Activated CD4-positive, alpha-beta memory T cell treated with anti-CD3 and anti-CD28 coated beads for 36 hours (primary cell): ENCODE measurements at regions not wholly inside any gene's neighbourhood (a gene's known extent, or its start where the extent isn't known, plus 50 kb on each side); places are given as distances from the start of the nearest gene placed in this dataset.

Experiments
- CTCF ChIA-PET: fragments of 350-600 bp; sonication (Branson Sonifier 250); formaldehyde crosslinking; loops from one replicate; lab custom pipeline; 2021; ENCODE audit warnings: antibody characterized with exemption, inconsistent platforms; lab: Charles Lee
- POLR2A ChIA-PET: fragments of 350-600 bp; sonication (Branson Sonifier 250); formaldehyde crosslinking; loops from one replicate; lab custom pipeline; 2021; ENCODE audit warnings: antibody characterized with exemption; lab: Charles Lee
- DNase-seq: peaks from one replicate; pipeline ENCODE4 v3.0.0-alpha.2; 2020
- H3K27ac Mint-ChIP-seq: one replicate; pipeline ENCODE4 v1.8.0; 2021; ENCODE audit warnings: mixed read lengths
- H3K27me3 Mint-ChIP-seq: one replicate; pipeline ENCODE4 v1.8.0; 2021; ENCODE audit warnings: mixed read lengths
- H3K36me3 Mint-ChIP-seq: one replicate; pipeline ENCODE4 v1.8.0; 2021; ENCODE audit warnings: mixed read lengths
- H3K4me1 Mint-ChIP-seq: one replicate; pipeline ENCODE4 v1.8.0; 2021; ENCODE audit warnings: low read depth, mixed read lengths
- H3K4me3 Mint-ChIP-seq: one replicate; pipeline ENCODE4 v1.8.0; 2021; ENCODE audit warnings: mild to moderate bottlenecking, mixed read lengths
- H3K9me3 Mint-ChIP-seq: one replicate; pipeline ENCODE4 v1.8.0; 2021; ENCODE audit warnings: mixed read lengths
- intact Hi-C: fragments of 100-400 bp; cut with micrococcal nuclease; formaldehyde crosslinking; loops from one replicate; pipeline ENCODE4 v1.15.1; 2023

- ChIA-PET CTCF (no interaction called here), POLR2A (no interaction called here)
- H3K9me3 Mint-ChIP-seq, result no peaks in the 10 kb centered on the region
- no peak for DNase-seq
- no peaks in the 10 kb centered on the region for H3K4me1 Mint-ChIP-seq
- intact Hi-C loops, result no loop called here
- no peaks in the 10 kb centered on the region for H3K36me3 Mint-ChIP-seq
- H3K4me3 Mint-ChIP-seq, result no peak overlapping the region
- no peaks in the 10 kb centered on the region for H3K27me3 Mint-ChIP-seq
- no peak overlapping the region for H3K27ac Mint-ChIP-seq
Measured at GRCh38 chr12:118625050-118625675, 248.8 kb downstream of the SUDS3 start.

GRCh38 chr12:118633071-118633470 is 256.7 kb downstream of the SUDS3 start:
- intact Hi-C loops, result no loop called here
- Mint-ChIP-seq H3K36me3 (no peaks in the 10 kb centered on the region), H3K9me3 (no peaks in the 10 kb centered on the region), H3K4me1 (no peaks in the 10 kb centered on the region), H3K4me3 (no peak overlapping the region), H3K27ac (no peak overlapping the region), H3K27me3 (no peaks in the 10 kb centered on the region)
- DNase-seq, result no peak
- ChIA-PET CTCF (no interaction called here), POLR2A (no interaction called here)

GRCh38 chr12:118635276-118635675 is 258.9 kb downstream of the SUDS3 start:
- no peak for DNase-seq
- Mint-ChIP-seq H3K4me1 (no peaks in the 10 kb centered on the region), H3K9me3 (no peaks in the 10 kb centered on the region), H3K27me3 (peaks cover 2% of the 10 kb centered on the region), H3K4me3 (no peak overlapping the region), H3K27ac (no peak overlapping the region), H3K36me3 (no peaks in the 10 kb centered on the region)
- intact Hi-C loops, result no loop called here
- CTCF ChIA-PET, result no interaction called here
- POLR2A ChIA-PET, result no interaction called here

- intact Hi-C loops, result no loop called here
- POLR2A ChIA-PET, result no interaction called here
Measured at GRCh38 chr12:118637767-118638370, 261.5 kb downstream of the SUDS3 start.

GRCh38 chr12:118641249-118641648 is 264.9 kb downstream of the SUDS3 start:
- no peak for DNase-seq
- Mint-ChIP-seq H3K4me1 (no peaks in the 10 kb centered on the region), H3K9me3 (no peaks in the 10 kb centered on the region), H3K4me3 (no peak overlapping the region), H3K27ac (no peak overlapping the region), H3K27me3 (peaks cover 2% of the 10 kb centered on the region), H3K36me3 (no peaks in the 10 kb centered on the region)
- POLR2A ChIA-PET, result no interaction called here
- CTCF ChIA-PET, result no interaction called here
- intact Hi-C loops, result no loop called here

More at GRCh38 chr12:118637767-118638370, 261.5 kb downstream of the SUDS3 start:
- H3K27ac Mint-ChIP-seq, result no peak overlapping the region
- H3K4me1 Mint-ChIP-seq, result no peaks in the 10 kb centered on the region
- CTCF ChIA-PET, result no interaction called here
- H3K27me3 Mint-ChIP-seq, result peaks cover 2% of the 10 kb centered on the region
- DNase-seq, result no peak
- H3K9me3 Mint-ChIP-seq, result no peaks in the 10 kb centered on the region
- no peak overlapping the region for H3K4me3 Mint-ChIP-seq
- H3K36me3 Mint-ChIP-seq, result no peaks in the 10 kb centered on the region

- DNase-seq, result peak; percentile 14
Measured at GRCh38 chr12:118645219-118645618, 268.9 kb downstream of the SUDS3 start.

GRCh38 chr12:118649765-118650585 is 273.6 kb downstream of the SUDS3 start:
- no peak overlapping the region for H3K4me3 Mint-ChIP-seq
- no peaks in the 10 kb centered on the region for H3K4me1 Mint-ChIP-seq
- no peaks in the 10 kb centered on the region for H3K36me3 Mint-ChIP-seq
- H3K27ac Mint-ChIP-seq, result no peak overlapping the region
- peaks cover 3% of the 10 kb centered on the region for H3K9me3 Mint-ChIP-seq
- ChIA-PET CTCF (no interaction called here), POLR2A (interaction anchor here (1.0 kb wide), 1 partner anchor 28 kb away, joined by 3 read pairs; no protein-coding TSS in a partner anchor)
- intact Hi-C loops, result no loop called here
- H3K27me3 Mint-ChIP-seq, result no peaks in the 10 kb centered on the region
- DNase-seq, result no peak

More at GRCh38 chr12:118645219-118645618, 268.9 kb downstream of the SUDS3 start:
- no peak overlapping the region for H3K4me3 Mint-ChIP-seq
- ChIA-PET CTCF (no interaction called here), POLR2A (no interaction called here)
- no peaks in the 10 kb centered on the region for H3K36me3 Mint-ChIP-seq
- H3K9me3 Mint-ChIP-seq, result no peaks in the 10 kb centered on the region
- no peaks in the 10 kb centered on the region for H3K27me3 Mint-ChIP-seq
- H3K27ac Mint-ChIP-seq, result no peak overlapping the region
- H3K4me1 Mint-ChIP-seq, result no peaks in the 10 kb centered on the region
- intact Hi-C loops, result no loop called here

- ChIA-PET POLR2A (interaction anchor here (1.0 kb wide), 1 partner anchor 28 kb away, joined by 3 read pairs; no protein-coding TSS in a partner anchor), CTCF (no interaction called here)
- no peaks in the 10 kb centered on the region for H3K27me3 Mint-ChIP-seq
- intact Hi-C loops, result no loop called here
- H3K4me1 Mint-ChIP-seq, result no peaks in the 10 kb centered on the region
- peaks cover 3% of the 10 kb centered on the region for H3K9me3 Mint-ChIP-seq
- no peak for DNase-seq
- no peak overlapping the region for H3K27ac Mint-ChIP-seq
- H3K36me3 Mint-ChIP-seq, result no peaks in the 10 kb centered on the region
- H3K4me3 Mint-ChIP-seq, result no peak overlapping the region
Measured at GRCh38 chr12:118650586-118650960, 274.2 kb downstream of the SUDS3 start.

GRCh38 chr12:118651487-118651886 is 275.1 kb downstream of the SUDS3 start:
- Mint-ChIP-seq H3K27ac (no peak overlapping the region), H3K9me3 (peaks cover 3% of the 10 kb centered on the region), H3K4me1 (no peaks in the 10 kb centered on the region), H3K4me3 (no peak overlapping the region), H3K36me3 (no peaks in the 10 kb centered on the region), H3K27me3 (no peaks in the 10 kb centered on the region)
- DNase-seq, result no peak
- ChIA-PET POLR2A (no interaction called here), CTCF (no interaction called here)
- intact Hi-C loops, result no loop called here

- Mint-ChIP-seq H3K9me3 (peaks cover 5% of the 10 kb centered on the region), H3K27ac (no peak overlapping the region), H3K36me3 (no peaks in the 10 kb centered on the region), H3K4me3 (no peak overlapping the region), H3K4me1 (no peaks in the 10 kb centered on the region), H3K27me3 (no peaks in the 10 kb centered on the region)
- ChIA-PET CTCF (no interaction called here), POLR2A (no interaction called here)
- DNase-seq, result no peak
- intact Hi-C loops, result no loop called here
Measured at GRCh38 chr12:118655588-118655987, 279.2 kb downstream of the SUDS3 start.

- DNase-seq, result no peak
- Mint-ChIP-seq H3K27ac (no peak overlapping the region), H3K36me3 (no peaks in the 10 kb centered on the region), H3K27me3 (no peaks in the 10 kb centered on the region), H3K4me3 (no peak overlapping the region), H3K9me3 (peaks cover 8% of the 10 kb centered on the region), H3K4me1 (no peaks in the 10 kb centered on the region)
- CTCF ChIA-PET, result no interaction called here
- intact Hi-C loops, result no loop called here
- POLR2A ChIA-PET, result no interaction called here
Measured at GRCh38 chr12:118680356-118680963, 300.9 kb upstream of the SRRM4 start.

- POLR2A ChIA-PET, result no interaction called here
- H3K9me3 Mint-ChIP-seq, result peaks cover 4% of the 10 kb centered on the region
- no peaks in the 10 kb centered on the region for H3K4me1 Mint-ChIP-seq
- H3K27me3 Mint-ChIP-seq, result no peaks in the 10 kb centered on the region
- H3K27ac Mint-ChIP-seq, result no peak overlapping the region
- no peaks in the 10 kb centered on the region for H3K36me3 Mint-ChIP-seq
- no peak for DNase-seq
- CTCF ChIA-PET, result no interaction called here
- H3K4me3 Mint-ChIP-seq, result no peak overlapping the region
- intact Hi-C loops, result no loop called here
Measured at GRCh38 chr12:118682656-118683055, 298.7 kb upstream of the SRRM4 start.
